Midbrain (tissue), 1 donor: ENCODE measurements at regions not wholly inside any gene's neighbourhood (a gene's known extent, or its start where the extent isn't known, plus 50 kb on each side); places are given as distances from the start of the nearest gene placed in this dataset.

Experiments
- DNase-seq: peaks from one replicate; lab custom pipeline; 2025; lab: John Stamatoyannopoulos, UW

DNA sequence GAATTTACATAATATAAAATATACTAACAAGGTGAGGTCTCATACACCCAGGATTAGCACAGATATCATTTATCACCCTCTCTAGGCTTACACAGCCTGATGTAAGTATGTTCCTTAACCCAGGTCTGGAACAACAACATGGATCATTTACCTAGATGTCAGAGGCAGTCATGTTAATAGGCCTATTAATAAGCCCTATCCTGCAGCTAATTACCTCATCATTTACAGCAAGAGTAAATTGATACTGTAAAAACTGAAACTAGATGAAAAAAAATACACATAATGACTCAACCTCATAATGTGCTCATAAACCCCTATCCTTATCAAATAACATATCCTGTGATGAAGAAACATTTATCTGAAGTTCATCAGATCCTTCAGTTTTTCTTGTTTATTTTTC lies 334.3 kb upstream of the MANEA start:
- no peak for DNase-seq

- DNase-seq, result no peak
Measured at GRCh38 chr6:95244751-95245150, 332.6 kb upstream of the MANEA start.

DNA sequence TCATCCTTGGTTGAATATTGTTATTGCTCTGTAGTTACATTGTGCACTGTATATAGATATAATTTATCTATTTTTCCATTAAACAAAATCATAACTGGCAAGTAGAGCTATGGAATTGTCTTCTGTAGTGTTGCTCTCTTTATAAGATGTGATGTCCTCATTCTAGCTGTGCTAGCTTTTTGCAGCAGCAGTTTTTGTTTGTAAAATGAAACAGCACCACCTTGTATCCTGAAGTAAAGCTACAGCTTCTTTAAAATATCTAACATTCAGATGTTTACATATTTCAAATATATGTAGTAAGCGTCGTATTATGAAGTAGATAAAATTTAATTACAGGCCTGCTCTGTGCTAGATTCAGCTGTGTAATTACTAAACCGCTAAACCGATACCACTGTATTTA lies 328.8 kb upstream of the MANEA start:
- DNase-seq, result no peak

- no peak for DNase-seq
Measured at GRCh38 chr6:95249175-95249574, 328.2 kb upstream of the MANEA start.

DNA sequence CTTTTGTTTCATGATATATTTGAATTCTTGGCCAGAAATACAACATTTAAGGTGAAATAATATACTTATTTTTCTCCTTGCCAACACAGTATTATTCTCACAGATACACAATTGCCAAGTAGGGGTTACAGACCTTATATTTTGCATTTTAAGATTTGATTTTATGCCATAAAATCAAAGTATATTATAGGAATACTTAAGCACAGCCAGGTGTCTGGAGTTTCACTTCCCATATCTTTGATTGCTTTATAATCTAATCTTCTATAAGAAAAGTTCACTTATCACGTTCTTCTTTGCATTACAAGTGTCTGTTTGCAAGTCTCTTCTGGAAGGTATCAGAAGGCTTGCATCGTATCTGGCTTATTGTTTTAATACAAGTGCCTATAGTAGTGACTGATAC lies 327.7 kb upstream of the MANEA start:
- no peak for DNase-seq

GRCh38 chr6:95263840-95264239 lies 313.5 kb upstream of the MANEA start:
- no peak for DNase-seq

DNA sequence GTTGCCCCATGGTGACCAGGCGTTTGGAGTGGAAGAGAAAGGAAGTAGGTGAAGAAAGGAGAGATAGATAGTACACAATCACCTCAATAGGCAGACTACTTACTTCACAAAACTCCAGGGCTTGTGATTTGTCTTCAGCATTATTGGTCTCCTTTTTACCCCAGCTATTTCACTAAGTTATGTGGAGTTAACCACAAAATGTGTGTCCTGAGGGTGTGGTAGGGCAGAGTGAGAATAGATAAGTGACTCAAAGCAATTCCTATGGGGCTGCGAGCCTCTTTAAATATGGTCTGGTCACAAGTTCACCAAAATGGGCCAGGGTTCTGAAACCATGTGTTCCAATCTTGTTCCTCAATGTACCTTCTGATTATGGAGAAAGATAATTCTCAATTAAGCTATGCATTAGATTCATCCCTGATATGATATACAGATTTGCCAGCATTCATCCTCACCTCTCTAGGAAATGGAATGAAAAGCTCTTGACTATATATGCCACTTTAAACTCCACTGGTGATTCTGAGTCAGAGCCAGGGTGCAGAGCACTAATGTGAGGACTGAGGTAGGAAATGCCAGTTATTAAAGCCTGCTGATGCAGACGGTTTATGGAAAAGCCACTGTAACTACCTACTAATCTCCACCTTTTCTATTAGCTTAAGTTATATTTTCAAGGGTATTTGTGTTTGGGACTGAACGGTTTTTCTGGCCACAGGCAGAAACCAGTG lies 310.6 kb upstream of the MANEA start:
- DNase-seq, result no peak

DNA sequence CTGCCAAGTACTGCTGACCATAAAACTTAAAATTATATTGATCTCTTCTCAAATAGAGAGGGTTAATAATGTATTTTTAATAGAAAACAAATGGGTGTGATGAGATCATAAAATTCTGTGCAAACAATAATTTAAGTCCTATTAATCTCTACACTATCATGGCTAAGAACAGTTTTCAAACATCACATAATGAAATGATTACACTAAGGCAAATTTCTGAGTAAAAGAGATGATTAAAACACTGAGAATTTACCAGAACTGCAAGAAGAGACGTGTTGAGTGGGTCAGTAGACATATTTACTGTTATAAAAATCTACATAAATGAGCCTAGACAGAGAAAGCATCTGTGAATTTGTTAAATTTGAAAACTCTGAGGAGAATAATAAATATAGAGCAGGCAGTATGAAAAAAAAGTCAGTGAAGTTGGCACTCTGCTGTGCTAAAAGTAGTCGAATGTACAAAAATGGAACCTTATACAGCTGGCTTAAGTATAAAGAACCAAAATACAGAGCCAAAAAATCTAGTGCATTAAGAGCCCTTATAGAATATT lies 302.6 kb upstream of the MANEA start:
- no peak for DNase-seq

DNA sequence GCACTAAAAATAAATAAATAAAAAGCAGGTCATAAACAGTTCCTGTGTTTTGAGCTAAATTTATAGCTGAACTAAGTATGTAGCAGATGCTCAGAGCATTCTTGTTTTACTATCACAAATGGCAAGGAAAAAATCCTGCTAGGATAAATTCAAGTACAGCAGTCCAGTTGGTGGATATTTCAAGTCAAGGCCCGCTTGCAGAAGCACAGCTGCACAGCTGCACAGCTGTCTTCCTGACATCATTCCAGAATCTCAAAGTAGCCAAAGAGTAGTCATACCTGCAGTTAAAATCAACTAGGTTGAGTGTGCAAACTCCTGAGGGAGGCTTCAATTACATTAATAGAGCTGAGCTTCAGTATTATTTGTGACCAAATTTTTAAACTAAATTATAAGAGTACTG lies 297.7 kb upstream of the MANEA start:
- DNase-seq, result no peak

- peak; percentile 11 for DNase-seq
Measured at GRCh38 chr6:95280686-95281273, 296.6 kb upstream of the MANEA start.

GRCh38 chr6:95285881-95286280 lies 291.5 kb upstream of the MANEA start:
- DNase-seq, result no peak

- no peak for DNase-seq
Measured at GRCh38 chr6:95286874-95287273, 290.5 kb upstream of the MANEA start.

GRCh38 chr6:95288251-95288650 lies 289.1 kb upstream of the MANEA start:
- DNase-seq, result no peak

DNA sequence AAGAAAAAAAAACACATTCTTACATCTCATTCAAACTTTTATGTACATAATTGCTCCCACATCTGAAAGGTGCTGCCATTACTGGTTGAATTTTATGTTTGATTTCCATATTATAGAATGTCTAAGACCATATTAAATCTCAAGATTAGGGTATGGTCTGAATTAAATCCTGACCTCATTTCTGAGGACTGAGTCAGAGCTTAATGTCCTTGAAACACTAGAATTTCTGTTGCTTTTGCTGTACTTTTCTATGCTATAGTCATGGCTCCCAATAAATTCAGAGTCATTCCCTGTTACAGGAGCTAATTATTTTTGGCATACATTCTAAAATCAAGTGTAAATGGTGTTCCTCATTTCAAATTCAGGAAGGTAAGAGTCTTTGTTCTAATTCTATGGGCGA lies 285.3 kb upstream of the MANEA start:
- no peak for DNase-seq

DNA sequence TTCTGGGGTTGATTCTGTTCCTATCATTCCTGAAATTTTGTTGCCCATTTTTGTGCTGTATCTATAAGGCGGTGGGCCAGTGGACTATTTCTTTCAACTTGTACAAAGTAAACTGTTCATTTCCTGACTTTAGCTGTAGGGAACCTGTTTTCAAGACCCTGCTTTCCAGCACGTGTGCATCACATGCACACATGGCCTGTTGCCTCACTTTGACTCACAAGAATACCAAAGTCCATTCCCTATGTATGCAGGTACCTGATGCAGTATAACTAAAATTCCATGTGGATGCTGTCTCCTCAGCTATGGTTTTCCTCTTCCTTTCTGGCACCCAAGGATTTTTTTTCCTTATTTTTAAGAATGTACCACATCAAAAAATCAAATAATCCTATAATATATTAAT lies 284.1 kb upstream of the MANEA start:
- no peak for DNase-seq

DNA sequence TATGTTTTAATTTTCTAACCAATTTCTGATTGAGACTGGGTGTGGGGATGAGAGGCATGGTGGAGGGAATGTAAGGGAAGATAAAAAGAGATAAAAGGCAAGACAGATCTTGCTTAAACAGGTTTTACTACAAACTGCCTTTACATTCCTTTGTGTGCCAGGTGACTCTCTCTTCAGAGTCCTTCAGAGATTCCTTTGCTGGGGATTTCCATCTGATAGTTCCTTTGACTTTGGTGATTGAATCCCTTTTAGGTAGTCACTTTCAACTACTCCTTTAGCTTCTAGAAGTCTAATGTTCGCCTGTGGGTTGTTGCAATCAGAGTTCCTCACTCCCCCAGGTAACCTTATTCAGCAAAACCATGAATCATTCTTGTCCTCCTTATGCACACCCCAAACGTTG lies 283.3 kb upstream of the MANEA start:
- no peak for DNase-seq

DNA sequence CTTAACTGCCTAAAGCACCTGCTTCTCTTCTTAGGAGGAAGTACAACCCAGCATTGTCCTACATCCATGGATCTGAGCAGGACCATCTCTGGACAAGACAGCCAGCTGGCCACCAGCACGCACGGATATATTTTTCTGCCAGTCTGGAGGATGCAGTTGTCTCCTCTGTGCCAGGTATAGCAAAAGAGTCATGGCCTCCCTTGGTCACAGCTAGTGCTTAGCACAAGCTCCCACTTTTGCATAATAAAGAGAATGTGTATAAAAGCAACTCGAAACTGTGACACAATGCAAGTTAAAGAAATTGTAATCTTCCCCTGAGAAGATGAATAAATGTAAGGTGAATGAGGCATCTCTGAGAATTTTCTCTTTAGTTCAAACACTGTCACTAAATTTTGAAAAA lies 267.8 kb upstream of the MANEA start:
- DNase-seq, result no peak

DNA sequence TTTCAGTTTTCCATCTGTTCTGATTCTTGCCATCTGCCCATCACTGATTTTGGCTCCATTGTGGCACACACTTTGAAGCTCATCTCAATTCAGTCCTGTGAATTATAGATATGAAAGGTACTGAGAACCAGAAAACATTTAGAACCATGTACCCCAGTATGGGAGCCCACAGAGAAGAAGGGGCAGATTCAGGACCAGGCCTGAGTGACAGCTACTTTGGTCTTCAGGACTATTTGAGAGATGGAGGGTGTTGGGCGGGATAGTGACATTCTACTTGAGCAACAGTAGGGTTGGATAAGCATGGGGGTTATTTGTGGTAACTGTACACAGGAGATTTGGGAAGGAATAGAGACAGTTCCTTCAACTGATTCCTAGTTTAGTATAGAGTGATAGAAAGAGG lies 259.2 kb upstream of the MANEA start:
- DNase-seq, result no peak

- DNase-seq, result no peak
Measured at GRCh38 chr6:95321126-95321525, 256.2 kb upstream of the MANEA start.

- no peak for DNase-seq
Measured at GRCh38 chr6:95325916-95326315, 251.4 kb upstream of the MANEA start.

GRCh38 chr6:95328231-95328630 lies 249.1 kb upstream of the MANEA start:
- no peak for DNase-seq

DNA sequence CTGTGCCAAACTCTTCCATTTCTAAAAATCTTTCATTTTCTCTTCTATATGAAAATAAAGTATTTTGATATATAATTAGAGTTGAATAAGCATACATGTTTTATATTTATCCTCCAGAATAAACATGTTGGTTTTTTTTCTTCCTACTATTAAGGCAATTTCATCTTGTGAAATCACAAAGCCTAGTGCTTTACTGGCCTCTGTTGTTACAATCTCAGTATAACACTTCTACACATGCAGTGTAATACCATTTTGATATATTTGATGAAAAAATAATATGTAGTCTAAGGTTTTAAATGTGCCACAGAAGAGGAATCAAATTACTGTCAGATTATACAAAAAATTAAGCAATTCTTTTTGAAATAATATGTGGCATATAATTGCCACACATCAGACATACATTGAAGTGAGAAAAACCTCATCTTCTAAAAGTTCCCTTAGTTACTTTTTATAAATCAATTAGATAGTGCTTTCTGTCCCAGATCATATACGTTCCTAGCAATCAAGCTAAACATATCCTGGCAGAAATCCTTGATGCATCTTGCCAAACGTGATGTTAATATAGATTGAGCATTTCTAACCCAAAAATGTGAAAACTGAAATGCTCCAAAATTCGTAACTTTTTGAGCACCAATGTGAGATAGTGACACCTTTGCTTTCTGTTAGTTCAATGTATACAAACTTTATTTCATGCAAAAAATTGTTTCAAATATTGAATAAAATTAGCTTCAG lies 225.1 kb upstream of the MANEA start:
- DNase-seq, result no peak

DNA sequence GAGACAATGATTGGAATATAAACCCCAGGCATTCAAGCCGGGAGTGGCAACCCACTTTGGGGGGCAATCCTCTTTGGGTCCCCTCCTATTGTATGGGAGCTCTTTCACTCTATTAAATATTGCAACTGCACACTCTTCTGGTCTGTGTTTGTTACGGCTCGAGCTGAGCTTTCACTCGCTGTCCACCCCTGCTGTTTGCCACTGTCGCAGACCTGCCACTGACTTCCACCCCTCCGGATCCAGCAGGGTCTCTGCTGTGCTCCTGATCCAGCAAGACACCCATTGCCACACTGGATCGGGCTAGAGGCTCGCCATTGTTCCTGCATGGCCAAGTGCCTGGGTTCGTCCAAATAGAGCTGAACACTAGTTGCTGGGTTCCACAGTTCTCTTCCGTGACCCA lies 222.8 kb upstream of the MANEA start:
- no peak for DNase-seq
